ENCODE measurements at regions not wholly inside any gene's neighbourhood (a gene's known extent, or its start where the extent isn't known, plus 50 kb on each side); places are given as distances from the start of the nearest gene placed in this dataset.
"Not testable (repeated sequence)": the region's sequence is repeated elsewhere in the genome, so short reads cannot be mapped to it uniquely, and the experiment has no call there.

- DNase-seq (ENCODE audit: low spot score), result not testable (repeated sequence)
Measured at GRCh38 chr9:91512235-91512634, 88.6 kb upstream of the NFIL3 start.

- DNase-seq (ENCODE audit: low spot score), result no peak
Measured at GRCh38 chr9:91503673-91504081, 80.0 kb upstream of the NFIL3 start.

GRCh38 chr9:91502913-91503672, 79.5 kb upstream of the NFIL3 start:
- no peak for DNase-seq (ENCODE audit: low spot score)

GRCh38 chr9:91502475-91502874, 78.8 kb upstream of the NFIL3 start:
- DNase-seq (ENCODE audit: low spot score), result no peak

- peak; percentile 13 for DNase-seq (ENCODE audit: low spot score)
Measured at GRCh38 chr9:91500509-91501014, 76.9 kb upstream of the NFIL3 start.

- DNase-seq (ENCODE audit: low spot score), result no peak
Measured at GRCh38 chr9:91496351-91496750, 72.7 kb upstream of the NFIL3 start.

GRCh38 chr9:91495450-91495849, 71.8 kb upstream of the NFIL3 start:
- DNase-seq (ENCODE audit: low spot score), result peak; percentile 6

- no peak for DNase-seq (ENCODE audit: low spot score)
Measured at GRCh38 chr9:91494751-91495150, 71.1 kb upstream of the NFIL3 start.

GRCh38 chr9:91492237-91492636, 68.6 kb upstream of the NFIL3 start:
- DNase-seq (ENCODE audit: low spot score), result no peak

- no peak for DNase-seq (ENCODE audit: low spot score)
Measured at GRCh38 chr9:91491624-91492023, 68.0 kb upstream of the NFIL3 start.

GRCh38 chr9:91489361-91489899, 65.8 kb upstream of the NFIL3 start:
- no peak for DNase-seq (ENCODE audit: low spot score)

- DNase-seq (ENCODE audit: low spot score), result no peak
Measured at GRCh38 chr9:91488341-91488740, 64.7 kb upstream of the NFIL3 start.

GRCh38 chr9:91486699-91487497, 63.3 kb upstream of the NFIL3 start:
- no peak for DNase-seq (ENCODE audit: low spot score)

GRCh38 chr9:91485006-91485405, 61.4 kb upstream of the NFIL3 start:
- no peak for DNase-seq (ENCODE audit: low spot score)

GRCh38 chr9:91483835-91484234, 60.2 kb upstream of the NFIL3 start:
- DNase-seq (ENCODE audit: low spot score), result no peak

- no peak for DNase-seq (ENCODE audit: low spot score)
Measured at GRCh38 chr9:91483189-91483691, 59.6 kb upstream of the NFIL3 start.

- DNase-seq (ENCODE audit: low spot score), result no peak
Measured at GRCh38 chr9:91481972-91482371, 58.3 kb upstream of the NFIL3 start.

GRCh38 chr9:91477106-91477505, 53.5 kb upstream of the NFIL3 start:
- no peak for DNase-seq (ENCODE audit: low spot score)

GRCh38 chr9:91474656-91475055, 51.0 kb upstream of the NFIL3 start:
- no peak for DNase-seq (ENCODE audit: low spot score)

All from kidney capillary endothelial cell (primary cell).